Iris pigment epithelial cell (primary cell): ENCODE measurements at regions not wholly inside any gene's neighbourhood (a gene's known extent, or its start where the extent isn't known, plus 50 kb on each side); places are given as distances from the start of the nearest gene placed in this dataset.
"Not testable (repeated sequence)": the region's sequence is repeated elsewhere in the genome, so short reads cannot be mapped to it uniquely, and the experiment has no call there.

Experiments used
- DNase-seq: peaks from one replicate; pipeline ENCODE4 v3.0.0-alpha.2; 2011; ENCODE audit warnings: low read depth

DNA sequence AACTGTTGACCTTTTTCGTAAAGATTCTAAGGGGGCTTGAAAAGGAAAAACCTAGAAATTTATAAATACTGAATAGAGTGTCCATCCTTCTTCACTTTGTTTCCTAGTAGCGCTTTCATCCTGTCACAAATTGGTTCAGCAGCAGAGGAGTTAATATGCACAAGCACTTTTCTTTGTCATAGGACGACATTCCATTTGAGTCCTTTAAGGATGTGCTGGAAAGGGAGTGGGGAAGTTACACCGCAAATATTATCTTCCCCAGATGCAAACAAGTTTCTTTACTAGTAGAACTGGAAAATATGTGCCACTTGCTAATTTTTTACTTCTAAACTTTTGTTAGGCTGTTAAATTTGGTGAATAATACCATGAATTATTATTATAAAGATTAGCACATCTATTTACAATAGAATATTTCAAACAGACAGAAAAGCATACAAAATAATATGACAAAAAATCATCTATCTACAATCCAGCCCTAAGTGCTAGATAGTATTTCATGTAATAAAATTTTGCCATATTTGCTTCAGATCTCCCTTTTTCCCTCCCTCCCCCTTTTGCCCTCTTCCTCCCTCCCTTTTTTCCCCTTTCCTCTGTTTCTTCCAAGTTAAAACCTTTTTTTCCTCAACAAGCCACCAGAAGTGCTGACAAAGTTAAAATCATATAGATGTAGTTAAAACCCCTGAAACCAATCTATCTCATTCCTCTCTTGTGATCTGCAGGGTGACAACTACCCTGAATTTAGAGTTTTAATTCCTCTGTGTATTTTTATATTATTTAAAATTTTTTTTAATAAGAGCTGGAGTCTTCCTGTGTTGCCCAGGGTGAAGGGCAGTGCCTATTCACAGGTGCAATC, 50.5 kb upstream of the MAP4K3 start:
- DNase-seq = peak; percentile 66

DNA sequence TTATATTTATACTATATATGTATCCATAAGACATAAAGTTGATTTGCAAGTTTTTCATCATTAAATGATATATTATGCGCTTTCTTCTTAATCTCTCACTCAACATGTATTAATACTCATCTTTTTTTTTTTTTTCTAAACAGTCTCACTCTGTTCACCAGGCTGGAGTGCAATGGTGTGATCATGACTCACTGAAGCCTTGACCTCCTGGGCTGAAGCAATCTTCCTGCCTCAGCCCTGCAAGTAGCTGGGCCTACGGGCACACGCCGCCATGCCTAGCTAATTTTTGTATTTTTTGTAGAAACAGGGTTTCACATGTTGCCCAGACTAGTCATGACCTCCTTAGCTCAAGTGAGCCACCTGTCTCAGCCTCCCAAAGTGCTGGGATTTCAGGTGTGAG, 51.4 kb upstream of the MAP4K3 start:
- DNase-seq = peak; percentile 96

DNA sequence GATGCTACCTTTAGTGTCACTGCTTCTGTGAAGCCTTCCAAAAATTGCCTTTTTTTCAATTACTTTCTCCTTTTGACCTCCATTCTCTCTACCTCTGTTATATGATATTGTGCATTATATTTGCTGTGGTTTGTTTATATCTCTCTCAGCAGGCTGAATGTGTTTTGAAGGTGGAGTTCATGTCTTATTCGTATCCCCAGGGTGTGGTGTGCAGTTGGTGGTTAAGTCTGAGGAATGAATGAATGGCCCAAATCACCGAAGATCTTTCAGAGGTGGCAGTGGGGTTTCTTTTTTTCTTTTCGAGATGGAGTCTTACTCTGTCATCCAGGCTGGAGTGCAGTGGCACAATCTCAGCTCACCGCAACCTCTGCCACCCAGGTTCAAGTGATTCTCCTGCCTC, 53.5 kb upstream of the MAP4K3 start:
- DNase-seq = no peak

DNA sequence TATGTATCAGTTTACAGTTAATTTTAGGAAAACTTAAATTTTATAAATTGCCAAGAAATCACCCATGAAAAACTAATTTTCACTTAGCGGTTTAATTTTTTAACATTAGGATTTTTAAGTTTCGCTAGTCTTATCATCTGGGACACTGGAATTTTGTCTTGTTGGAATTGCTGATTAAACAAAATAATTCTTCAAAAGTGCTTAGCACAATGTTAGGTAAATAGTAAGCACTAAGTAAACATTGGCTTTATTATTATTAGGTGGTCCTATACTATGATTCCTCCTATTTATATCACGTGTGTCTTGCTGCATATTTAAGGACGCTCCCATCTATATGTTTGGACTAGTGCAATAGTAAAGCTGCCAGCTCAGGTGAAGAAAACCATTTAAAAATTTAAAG, 54.6 kb upstream of the MAP4K3 start:
- DNase-seq = no peak

DNA sequence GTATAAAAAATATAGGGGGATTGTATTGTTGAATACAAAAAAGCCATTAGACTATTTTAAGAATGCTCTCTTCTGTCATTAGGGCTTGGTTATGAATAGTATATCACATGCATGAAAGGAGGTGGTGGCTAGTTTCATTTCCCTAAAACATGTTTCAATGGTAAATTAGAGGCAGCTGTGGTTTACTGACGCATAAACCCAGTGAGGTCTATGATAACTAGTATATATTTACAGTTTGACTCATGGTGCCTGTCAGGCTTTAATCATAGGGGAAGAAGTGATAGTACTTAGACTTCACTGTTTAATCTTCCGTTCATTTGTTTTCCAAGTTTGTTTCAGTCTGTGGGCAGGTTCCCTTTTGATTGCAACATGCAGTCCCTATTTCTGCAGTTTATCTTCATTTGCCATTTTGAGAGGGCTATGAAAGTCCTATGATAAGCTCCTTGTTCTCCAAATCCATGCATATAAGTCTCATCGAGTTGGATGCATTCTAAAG, 55.1 kb upstream of the MAP4K3 start:
- DNase-seq = peak; percentile 98

DNA sequence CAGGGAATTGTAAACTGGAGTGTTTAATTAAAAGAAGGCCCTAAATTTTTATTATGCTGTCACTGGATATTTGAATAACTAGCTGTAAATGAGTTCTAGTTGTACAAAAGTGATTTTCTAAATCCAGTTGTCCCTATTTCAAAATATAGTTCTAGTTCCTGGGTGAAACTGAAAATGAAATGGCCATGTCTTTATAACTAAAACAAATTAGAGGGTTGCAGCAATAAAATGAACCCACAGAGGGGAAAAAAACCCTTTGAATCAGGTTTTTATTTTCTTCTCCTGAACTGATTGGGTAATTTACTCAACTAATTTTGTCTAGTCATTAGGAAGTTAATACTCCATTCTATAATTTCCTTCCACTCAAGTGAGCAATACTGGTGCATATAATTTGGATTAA, 55.6 kb upstream of the MAP4K3 start:
- no peak for DNase-seq

DNA sequence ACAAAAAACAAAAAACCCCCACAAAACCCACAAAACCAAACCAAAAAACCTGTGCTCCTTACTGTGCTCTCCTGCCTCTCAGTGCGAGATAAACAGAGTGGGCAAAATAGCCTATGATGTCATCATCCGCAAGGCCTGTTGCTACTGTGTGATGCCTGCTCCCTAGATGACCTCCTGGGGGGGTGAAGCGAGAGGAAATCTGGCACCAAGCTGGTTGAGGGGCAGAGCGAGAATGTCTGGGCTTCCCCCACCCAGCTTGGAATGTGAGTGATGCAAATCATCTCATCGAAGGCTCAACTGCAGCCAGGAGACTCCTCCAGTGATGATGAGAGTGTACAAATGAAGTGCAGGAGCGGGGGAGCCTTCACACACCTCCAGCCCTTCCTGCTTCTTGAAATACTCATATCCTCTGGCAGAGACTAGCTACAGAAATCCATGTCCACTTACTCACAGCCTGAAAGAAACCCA, 57.7 kb upstream of the MAP4K3 start:
- peak; percentile 99 for DNase-seq

DNA sequence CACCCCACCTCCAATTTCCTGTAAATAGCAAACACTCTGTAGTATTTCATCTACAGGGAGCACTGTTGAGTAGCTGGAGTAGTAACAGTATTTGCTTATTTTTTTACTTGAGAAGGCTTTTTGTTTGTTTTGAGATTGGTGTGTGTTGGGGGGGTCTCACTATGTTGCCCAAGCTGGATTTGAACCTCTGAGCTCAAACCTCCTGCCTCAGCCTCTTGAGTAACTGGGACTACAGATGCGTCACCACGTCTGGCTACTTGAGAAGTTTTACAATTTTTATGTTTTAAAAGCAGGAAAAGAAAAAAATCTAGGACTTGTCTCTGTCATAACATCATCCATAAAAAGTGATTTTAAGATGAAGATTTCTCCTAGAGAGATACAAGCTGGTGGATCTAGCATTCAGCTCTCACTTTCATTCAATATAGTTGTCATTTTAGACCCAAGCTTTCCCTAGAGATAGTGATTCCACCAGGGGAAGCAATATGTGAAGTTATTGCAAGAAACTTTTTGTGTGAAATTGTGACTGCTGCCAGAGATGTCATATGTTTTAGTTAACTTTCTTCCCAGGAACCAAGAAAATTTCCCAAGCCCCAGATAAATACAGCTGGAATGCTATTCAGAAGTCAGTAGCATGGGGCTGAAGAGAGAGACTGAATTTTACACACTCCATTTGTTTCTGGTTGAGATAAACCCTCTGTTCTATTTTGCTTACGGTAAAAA, 60.2 kb upstream of the MAP4K3 start:
- no peak for DNase-seq

DNA sequence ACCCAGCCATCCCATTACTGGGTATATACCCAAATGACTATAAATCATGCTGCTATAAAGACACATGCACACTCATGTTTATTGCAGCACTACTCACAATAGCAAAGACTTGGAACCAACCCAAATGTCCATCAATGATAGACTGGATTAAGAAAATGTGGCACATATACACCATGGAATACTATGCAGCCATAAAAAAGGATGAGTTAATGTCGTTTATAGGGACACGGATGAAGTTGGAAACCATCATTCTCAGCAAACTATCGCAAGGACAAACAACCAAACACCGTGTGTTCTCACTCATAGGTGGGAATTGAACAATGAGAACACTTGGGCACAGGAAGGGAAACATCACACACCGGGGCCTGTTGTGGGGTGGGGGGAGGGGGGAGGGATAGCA, 61.1 kb upstream of the MAP4K3 start:
- DNase-seq = not testable (repeated sequence)

DNA sequence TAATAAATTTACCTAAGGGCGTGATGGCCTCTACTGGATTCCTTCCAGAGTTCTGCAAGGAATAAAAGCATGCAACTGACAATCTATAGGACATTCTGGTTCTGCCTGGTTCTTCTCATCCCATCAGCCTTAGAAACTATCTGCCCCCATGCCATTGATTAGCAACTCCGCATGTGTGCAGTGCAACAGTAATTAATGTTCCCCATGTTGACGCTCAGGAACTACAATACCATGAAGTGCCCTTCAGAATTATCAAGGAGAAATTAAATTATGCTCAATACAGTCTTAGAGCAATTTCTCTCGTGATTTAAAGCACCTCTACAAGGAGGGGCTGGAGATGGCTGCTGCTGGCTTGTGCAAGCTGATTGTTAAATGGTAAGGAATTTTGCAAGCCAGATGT, 61.7 kb upstream of the MAP4K3 start:
- no peak for DNase-seq

DNA sequence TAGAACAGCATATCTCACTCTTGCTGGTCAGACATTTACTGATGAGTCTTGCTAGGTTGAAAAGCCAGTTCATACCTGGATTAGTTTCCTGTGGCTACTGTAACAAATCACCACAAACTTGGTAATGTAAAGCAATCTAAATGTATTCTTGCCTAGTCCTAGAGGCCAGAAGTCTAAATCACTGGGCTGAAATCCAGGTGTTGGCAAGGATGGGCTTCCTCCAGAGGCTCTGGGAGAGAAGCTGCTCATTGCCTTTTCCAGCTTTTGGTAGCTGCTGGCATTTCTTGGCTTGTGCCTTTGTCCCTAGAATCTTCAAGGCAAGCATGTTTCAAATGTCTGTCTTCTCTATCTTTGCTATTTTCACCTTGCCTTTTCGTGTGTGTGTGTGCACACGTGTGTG, 62.3 kb upstream of the MAP4K3 start:
- DNase-seq = no peak

DNA sequence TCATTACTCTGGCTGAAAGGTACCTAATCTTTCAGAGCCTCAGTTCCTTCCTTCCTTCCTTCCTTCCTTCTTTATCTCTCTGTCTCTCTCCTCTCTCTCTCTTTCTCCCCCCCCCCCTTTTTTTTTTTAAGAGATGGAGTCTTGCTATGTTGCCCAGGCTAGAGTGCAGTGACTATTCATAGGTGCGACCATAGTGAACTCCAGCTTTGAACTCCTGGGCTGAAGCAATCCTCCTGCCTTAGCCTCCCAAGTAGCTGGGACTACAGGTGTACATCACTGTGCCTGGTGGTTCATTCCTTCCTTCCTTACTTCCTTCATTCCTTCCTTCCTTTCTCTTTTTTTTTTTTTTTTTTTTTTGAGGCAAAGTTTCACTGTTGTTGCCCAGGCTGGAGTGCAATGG, 64.3 kb upstream of the MAP4K3 start:
- no peak for DNase-seq

DNA sequence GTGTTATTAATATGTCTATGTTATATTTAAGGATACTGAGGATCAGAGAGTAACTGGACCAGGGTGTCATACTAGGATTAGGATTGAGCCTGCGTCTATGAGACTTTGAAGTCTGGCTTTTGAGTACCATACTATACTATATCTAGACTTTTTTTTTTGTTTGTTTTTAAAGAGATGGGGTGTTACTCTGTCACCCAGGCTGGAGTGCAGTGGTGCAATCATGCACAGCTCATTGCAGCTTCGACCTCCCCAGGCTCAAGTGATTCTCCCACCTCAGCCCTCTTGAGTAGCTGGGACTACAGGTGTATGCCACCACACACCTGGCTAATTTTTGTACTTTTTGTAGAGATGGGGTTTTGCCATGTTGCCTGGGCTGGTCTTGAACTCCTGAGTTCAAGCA, 66.2 kb upstream of the MAP4K3 start:
- no peak for DNase-seq

DNA sequence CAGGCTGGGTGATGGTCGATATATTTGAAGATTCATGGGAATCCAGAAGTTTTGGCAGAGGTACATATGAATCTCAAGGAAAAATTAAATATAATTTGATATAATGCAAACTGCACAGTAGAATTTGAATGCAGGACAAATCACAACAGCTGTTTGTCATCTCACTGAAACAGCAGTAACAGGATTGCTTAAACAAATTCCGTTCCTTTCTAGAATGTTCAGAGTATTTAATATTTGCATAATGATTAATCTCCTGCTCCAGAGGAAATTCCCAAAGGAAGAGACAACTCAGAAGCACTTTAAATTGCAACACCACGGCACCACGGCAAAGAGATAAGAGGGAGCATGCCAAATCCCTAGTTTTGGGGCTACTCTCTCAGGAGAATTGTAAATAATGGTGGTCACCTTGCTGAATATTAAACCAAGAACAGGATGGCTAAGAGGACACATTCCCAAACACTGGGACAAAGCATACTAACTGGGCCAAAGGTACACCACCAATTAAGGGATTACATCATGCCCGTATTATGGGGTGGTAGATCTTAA, 67.8 kb upstream of the MAP4K3 start:
- peak; percentile 77 for DNase-seq

DNA sequence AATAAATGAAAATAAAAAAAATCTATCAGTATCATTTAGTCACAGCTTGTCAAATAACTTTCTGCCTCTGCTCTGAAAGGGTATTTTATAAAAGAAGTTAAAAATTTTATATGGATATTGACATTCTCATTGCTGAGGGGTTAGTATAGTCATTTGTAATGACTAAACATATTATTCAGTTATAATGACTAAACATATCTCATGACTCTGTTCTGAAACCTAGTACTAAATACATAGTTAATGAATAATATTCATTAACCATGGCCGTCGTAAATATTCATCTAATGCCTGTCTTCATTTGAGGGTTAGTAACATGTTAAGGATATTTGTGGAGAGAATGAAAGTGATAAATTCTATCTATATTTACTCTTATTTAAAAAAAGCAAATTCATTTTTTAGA, 69.1 kb upstream of the MAP4K3 start:
- DNase-seq = no peak

DNA sequence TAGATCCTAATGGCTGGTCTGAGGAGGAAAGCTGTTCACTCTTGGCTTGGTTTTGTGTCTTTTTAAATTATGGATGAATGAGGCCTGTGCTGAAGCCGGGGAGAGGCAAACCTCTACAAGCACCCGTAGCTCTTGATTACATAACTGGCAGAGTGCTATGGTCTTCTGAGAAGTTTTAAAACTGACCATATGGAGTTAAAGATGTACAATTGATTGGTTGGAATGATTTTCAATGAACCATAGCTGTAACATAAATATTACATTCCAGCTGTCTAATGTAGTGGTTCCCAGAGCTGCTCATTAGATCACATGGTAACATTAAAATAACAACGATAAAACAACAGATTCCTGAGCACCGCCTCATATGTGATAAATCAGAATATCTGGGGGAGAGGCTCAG, 71.1 kb upstream of the MAP4K3 start:
- DNase-seq = peak; percentile 77

DNA sequence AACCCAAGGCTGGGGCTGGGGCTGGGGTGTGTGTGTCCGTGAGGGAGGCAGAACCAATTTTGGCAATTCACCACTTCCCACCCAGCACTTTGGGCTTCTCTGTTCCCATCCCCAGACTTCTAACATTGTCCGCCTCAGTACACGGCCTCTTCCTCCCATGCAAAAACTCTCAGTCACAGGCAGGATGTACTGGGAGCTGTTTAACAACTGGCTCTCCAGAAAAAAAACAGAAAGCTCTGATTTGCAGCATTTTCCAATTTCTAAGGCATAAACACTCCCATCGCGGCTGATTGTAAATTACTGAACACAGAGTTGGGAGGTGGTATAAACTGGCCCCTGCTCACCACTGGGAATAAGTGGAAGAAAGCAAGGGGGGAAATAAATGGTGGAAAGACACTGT, 73.1 kb upstream of the MAP4K3 start:
- DNase-seq = no peak

DNA sequence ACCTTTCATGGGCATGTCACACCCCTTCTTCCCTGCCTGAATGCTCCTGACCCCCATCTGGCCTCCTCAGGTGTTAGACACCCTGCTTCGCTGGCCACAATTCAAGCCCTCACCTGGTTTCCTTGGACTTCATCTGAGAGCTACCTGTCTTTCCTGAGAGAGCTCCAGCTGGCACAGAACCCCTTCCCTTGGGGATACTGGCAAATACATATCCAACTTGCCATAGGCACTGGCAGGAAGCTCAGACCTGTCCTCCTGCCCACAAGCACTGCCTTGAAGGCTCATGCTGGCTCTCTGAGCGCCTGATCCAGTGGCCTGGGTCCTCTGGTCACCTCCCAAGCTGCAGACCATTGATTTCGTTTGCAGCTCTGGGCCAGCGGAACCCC, 74.1 kb upstream of the MAP4K3 start:
- DNase-seq = no peak

DNA sequence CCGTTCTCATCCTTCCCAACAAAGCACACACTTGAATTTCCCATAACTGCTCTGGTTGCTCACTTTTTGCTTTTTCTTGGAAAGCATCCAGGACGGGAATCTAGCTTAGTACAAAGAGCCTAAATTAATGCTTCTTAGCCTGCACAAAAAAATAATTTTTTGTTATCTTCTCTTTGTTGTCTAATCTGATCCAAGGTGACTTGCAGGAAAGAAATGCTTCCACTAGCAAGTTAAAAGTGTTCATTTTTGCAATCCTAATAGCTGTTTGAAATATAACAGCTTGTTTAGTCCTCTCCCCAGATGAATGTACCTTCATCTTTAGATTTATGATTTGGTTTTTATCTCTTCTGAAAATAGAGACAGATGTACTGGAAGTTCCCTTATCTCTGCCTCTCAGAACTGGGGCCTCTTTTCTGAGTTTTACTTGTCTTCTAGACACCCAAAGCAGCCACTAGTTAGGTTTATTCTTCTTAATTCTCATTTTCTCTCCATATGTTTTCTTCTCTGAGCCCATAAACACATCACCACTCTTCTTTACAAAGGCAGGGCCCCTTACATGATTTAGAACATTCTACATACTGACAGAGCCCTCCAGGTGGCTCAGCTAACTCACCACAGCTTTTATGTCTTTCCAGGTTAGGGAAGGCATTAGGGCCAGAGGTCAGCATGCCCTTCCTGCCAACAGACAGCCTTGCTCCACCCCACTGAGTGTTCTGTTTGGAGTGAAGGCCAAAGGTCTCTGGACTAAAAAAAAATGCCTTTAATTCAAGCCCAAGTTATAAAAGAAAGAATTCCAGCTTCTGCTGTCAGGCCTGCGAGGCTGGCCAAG, 74.7 kb upstream of the MAP4K3 start:
- no peak for DNase-seq

DNA sequence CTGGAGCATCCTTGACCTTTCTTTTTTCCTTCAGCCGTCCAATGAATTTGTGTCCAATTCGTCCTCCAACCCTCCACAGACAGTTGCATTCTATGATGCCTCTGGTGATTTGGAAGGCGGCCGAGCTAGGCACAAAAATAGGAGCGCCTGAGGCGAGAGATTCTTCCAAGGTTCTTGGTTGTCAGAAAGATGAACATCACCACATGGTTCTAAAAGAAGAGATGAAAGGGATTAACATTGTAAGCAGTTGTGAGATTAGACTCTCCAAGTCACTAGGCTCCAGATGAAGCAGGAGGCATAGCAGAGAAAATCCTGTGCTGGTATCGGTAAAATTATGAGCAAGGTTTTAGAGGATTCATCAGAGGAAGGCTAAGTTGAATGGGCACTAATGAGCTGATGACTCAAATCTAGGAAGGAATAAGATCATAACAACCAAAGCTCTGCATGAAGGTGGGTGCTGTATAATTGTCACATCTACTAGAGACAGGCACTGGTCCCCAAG, 75.4 kb upstream of the MAP4K3 start:
- no peak for DNase-seq

DNA sequence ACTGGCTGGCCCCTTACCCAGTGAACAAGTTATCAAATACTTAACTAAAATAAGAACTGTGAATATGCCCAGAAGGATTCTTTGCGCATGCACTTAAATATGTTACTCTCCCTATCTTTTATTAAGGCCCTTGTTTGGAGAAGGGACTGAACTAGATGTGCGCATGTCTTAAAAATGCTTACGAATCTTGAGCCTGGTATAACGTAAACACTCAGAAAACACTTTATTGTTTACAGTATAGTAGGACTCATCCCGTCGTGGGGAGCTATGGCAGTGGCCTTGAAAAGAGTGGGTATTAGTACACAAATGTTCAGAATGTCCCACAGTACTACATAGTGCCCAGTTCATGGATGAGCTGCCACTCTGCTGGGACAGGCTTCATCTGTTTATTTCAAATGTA, 75.9 kb upstream of the MAP4K3 start:
- no peak for DNase-seq

DNA sequence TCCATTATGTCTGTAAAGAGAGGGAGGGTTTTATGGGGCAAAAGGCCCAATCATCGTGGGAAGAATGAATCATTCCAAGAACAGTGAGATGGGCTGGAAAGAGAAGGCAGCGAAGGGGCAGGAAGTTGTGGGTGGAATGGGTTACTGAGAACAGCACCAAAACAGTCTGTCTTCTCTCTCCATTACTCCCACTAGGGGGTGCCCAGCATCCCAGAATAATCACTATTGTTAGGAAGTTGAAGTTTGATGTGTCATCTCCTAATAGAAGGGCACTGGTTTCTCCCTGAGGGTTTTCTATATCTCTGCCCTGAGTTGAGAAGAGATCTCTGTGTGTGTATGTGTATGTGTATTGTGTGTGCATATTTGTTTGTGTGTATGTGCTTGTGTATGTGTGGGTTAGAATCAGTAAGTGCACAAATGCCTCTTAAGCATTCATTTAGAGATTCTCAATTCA, 76.6 kb upstream of the MAP4K3 start:
- DNase-seq = peak; percentile 98
